ENCODE measurements at regions not wholly inside any gene's neighbourhood (a gene's known extent, or its start where the extent isn't known, plus 50 kb on each side); places are given as distances from the start of the nearest gene placed in this dataset.
"Not testable (repeated sequence)": the region's sequence is repeated elsewhere in the genome, so short reads cannot be mapped to it uniquely, and the experiment has no call there.

- Histone ChIP-seq H3K4me3 (ENCODE audit: low read depth, low read length) (no peak overlapping the region), H3K27ac (ENCODE audit: low read depth) (no peak overlapping the region), H3K4me1 (ENCODE audit: insufficient read depth) (no peaks in the 10 kb centered on the region), H3K36me3 (ENCODE audit: insufficient read depth) (no peaks in the 10 kb centered on the region)
- DNase-seq (ENCODE audit: extremely low spot score), result no peak
- 89% methylated on average over 3 of the region's 3 CpGs for WGBS
Observed at GRCh38 chr2:131584380-131584779, 56.7 kb downstream of the CCDC74A start.

DNA sequence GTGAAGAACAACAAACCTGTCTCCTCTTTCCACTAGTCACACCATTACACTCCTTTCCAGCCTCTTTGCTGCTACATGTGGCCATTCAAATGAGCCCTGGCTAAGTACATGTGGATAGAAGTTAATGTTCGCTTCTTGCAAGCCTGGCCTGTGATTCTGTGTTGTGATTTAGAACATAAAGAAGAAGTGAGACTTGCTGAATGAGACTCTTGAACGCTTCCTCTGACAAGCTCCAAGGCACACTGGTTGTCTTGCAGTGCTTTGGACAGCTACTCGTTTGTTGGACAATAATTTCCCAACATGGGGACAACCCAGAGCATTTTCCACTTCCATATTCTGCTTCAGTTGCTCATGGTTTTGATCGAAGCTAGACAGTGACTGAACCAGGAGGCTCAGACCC, 57.3 kb downstream of the CCDC74A start:
- no peak overlapping the region for H3K4me3 ChIP-seq (ENCODE audit: low read depth, low read length)
- no peak overlapping the region for H3K27ac ChIP-seq (ENCODE audit: low read depth)
- 82% methylated on average over 4 of the region's 4 CpGs for WGBS
- H3K4me1 ChIP-seq (ENCODE audit: insufficient read depth), result no peaks in the 10 kb centered on the region
- DNase-seq (ENCODE audit: extremely low spot score), result no peak
- H3K36me3 ChIP-seq (ENCODE audit: insufficient read depth), result no peaks in the 10 kb centered on the region

DNA sequence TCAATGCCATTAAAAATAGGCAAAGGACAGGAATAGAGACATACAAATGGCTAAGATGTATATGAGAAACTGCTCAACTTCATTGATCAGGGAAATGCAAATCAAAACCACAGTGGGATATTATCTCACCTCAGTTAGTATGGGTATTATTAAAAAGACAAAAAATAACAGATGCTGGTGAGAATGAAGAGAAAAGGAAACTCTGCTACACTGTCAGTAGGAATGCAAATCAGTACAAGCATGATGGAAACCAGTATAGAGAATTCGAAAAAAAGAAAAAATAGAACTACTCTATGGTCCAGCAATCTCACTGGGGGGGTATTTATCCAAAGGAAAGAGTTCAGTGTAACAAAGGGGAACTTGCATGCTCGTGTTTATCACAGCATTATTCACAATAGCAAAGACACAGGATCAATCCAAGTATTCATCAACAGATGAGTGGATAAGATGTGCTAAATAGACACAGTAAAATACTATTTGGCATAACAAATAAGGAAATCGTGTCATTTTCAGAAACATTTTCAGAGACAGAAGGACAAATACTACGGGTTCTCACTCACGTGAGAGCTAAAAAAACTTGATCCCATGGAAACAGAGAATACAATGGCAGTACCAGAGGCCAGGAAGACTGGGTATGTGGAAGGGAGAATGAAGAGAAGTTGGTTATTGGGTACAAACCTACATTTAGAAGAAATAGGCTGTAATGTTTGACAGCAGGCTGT, 60.6 kb downstream of the CCDC74A start:
- Histone ChIP-seq H3K4me1 (ENCODE audit: insufficient read depth) (no peaks in the 10 kb centered on the region), H3K4me3 (ENCODE audit: low read depth, low read length) (no peak overlapping the region), H3K36me3 (ENCODE audit: insufficient read depth) (no peaks in the 10 kb centered on the region), H3K27ac (ENCODE audit: low read depth) (no peak overlapping the region)
- no peak for DNase-seq (ENCODE audit: extremely low spot score)
- WGBS, result 71% methylated on average over 5 of the region's 5 CpGs

- H3K27ac ChIP-seq (ENCODE audit: low read depth); H3K4me3 ChIP-seq (ENCODE audit: low read depth, low read length); H3K36me3 ChIP-seq (ENCODE audit: insufficient read depth); H3K4me1 ChIP-seq (ENCODE audit: insufficient read depth); DNase-seq (ENCODE audit: extremely low spot score): not testable (repeated sequence)
- 90% methylated on average over 6 of the region's 6 CpGs for WGBS
Observed at GRCh38 chr2:131589126-131589525, 61.4 kb downstream of the CCDC74A start.

- no peak for DNase-seq (ENCODE audit: extremely low spot score)
- 90% methylated on average over 8 of the region's 8 CpGs for WGBS
- Histone ChIP-seq H3K4me1 (ENCODE audit: insufficient read depth) (no peaks in the 10 kb centered on the region), H3K27ac (ENCODE audit: low read depth) (no peak overlapping the region), H3K36me3 (ENCODE audit: insufficient read depth) (no peaks in the 10 kb centered on the region), H3K4me3 (ENCODE audit: low read depth, low read length) (no peak overlapping the region)
Observed at GRCh38 chr2:131590366-131590765, 62.7 kb downstream of the CCDC74A start.

DNA sequence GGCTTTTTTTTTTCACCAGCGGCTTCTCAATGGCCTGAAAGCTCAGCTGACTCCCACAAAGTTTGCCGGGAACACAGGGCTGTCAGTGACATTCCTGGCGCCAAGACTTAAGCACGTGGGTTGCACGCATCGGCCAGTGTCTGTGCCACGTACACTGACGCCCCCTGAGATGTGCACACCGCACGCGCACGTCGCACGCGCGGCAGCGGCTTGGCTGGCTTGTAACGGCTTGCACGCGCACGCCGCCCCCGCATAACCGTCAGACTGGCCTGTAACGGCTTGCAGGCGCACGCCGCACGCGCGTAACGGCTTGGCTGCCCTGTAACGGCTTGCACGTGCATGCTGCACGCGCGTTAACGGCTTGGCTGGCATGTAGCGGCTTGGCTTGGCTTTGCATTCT, 63.2 kb downstream of the CCDC74A start:
- WGBS, result 89% methylated on average over 39 of the region's 39 CpGs
- no peak overlapping the region for H3K27ac ChIP-seq (ENCODE audit: low read depth)
- no peak overlapping the region for H3K4me3 ChIP-seq (ENCODE audit: low read depth, low read length)
- DNase-seq (ENCODE audit: extremely low spot score), result no peak
- no peaks in the 10 kb centered on the region for H3K4me1 ChIP-seq (ENCODE audit: insufficient read depth)
- H3K36me3 ChIP-seq (ENCODE audit: insufficient read depth), result no peaks in the 10 kb centered on the region

GRCh38 chr2:131596561-131596960, 68.9 kb downstream of the CCDC74A start:
- DNase-seq (ENCODE audit: extremely low spot score); H3K4me3 ChIP-seq (ENCODE audit: low read depth, low read length); H3K4me1 ChIP-seq (ENCODE audit: insufficient read depth); H3K27ac ChIP-seq (ENCODE audit: low read depth); H3K36me3 ChIP-seq (ENCODE audit: insufficient read depth): not testable (repeated sequence)
- 44% methylated on average over 5 of the region's 5 CpGs for WGBS

DNA sequence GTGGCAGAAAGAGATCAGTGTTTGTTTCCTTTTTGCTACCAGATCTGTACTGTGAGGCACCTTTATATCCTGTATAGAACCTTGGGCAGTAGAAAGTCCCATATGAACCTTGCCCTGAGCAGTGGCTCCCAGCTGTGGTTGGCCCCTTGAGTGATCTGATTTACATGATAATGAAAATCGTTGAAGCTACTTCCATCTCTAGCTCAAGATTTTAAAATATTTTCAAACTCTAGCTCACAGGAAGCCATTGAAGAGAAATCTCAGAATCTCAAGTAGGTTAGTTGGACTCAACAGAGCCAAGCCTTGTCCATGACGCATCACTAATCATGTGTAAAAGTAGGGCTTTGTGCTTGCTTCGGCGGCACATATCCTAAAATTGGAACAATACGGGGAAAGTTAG, 74.8 kb downstream of the CCDC74A start:
- not testable (repeated sequence) for H3K36me3 ChIP-seq (ENCODE audit: insufficient read depth); H3K27ac ChIP-seq (ENCODE audit: low read depth); H3K4me3 ChIP-seq (ENCODE audit: low read depth, low read length); H3K4me1 ChIP-seq (ENCODE audit: insufficient read depth); DNase-seq (ENCODE audit: extremely low spot score)
- WGBS, result 79% methylated on average over 4 of the region's 5 CpGs

- H3K36me3 ChIP-seq (ENCODE audit: insufficient read depth); H3K27ac ChIP-seq (ENCODE audit: low read depth); DNase-seq (ENCODE audit: extremely low spot score); H3K4me3 ChIP-seq (ENCODE audit: low read depth, low read length); H3K4me1 ChIP-seq (ENCODE audit: insufficient read depth): not testable (repeated sequence)
- WGBS, result 94% methylated on average over 2 of the region's 2 CpGs
Observed at GRCh38 chr2:131604652-131605051, 77.0 kb downstream of the CCDC74A start.

DNA sequence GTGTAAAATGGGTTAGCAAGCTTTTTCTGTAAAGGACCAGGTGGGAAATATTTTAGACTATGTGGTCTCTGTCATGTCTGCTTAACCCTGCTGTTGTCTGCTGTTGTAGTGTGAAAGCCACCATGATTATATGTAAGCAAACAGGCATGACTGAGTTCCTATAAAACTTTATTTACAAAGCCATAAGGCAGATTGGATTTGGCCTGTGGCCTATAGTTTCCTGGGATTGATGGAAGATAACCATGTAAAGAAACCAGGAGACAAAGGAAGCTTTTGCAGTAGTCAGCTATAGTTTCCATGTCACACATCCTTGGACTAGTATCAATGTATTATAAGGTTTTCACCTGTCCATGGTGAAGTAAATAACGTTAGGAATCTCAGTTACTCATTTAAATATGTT, 78.7 kb downstream of the CCDC74A start:
- WGBS, result 52% methylated on average over 1 of the region's 1 CpG
- H3K27ac ChIP-seq (ENCODE audit: low read depth); H3K4me3 ChIP-seq (ENCODE audit: low read depth, low read length); DNase-seq (ENCODE audit: extremely low spot score); H3K4me1 ChIP-seq (ENCODE audit: insufficient read depth); H3K36me3 ChIP-seq (ENCODE audit: insufficient read depth): not testable (repeated sequence)

DNA sequence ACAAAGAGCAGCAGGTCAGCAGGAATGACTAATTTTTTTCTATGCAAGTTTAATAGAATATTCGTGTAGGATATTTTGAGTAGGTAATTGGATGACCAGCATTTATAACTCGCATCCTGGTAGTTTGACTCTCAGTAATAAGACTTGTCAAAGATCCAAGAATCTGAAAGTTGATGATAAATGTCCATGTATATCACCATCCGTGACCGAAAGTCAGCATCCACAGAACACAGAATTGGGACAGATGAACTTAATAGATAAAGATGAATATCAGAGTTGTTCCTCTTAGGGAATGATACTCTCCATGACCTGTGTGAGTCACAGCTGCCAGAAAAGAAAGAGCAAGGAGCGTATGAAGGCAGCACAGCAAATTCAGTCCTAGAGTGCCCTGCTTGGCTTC, 79.4 kb downstream of the CCDC74A start:
- H3K4me3 ChIP-seq (ENCODE audit: low read depth, low read length); H3K36me3 ChIP-seq (ENCODE audit: insufficient read depth); DNase-seq (ENCODE audit: extremely low spot score); H3K4me1 ChIP-seq (ENCODE audit: insufficient read depth); H3K27ac ChIP-seq (ENCODE audit: low read depth): not testable (repeated sequence)
- 56% methylated on average over 5 of the region's 5 CpGs for WGBS

DNA sequence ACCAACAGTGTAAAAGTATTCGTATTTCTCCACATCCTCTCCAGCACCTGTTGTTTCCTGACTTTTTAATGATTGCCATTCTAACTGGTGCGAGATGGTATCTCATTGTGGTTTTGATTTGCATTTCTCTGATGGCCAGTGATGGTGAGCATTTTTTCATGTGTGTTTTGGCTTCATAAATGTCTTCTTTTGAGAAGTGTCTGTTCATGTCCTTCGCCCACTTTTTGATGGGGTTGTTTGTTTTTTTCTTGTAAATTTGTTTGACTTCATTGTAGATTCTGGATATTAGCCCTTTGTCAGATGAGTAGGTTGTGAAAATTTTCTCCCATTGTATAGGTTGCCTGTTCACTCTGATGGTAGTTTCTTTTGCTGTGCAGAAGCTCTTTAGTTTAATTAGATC, 86.9 kb downstream of the CCDC74A start:
- DNase-seq (ENCODE audit: extremely low spot score); H3K4me3 ChIP-seq (ENCODE audit: low read depth, low read length); H3K36me3 ChIP-seq (ENCODE audit: insufficient read depth); H3K4me1 ChIP-seq (ENCODE audit: insufficient read depth); H3K27ac ChIP-seq (ENCODE audit: low read depth): not testable (repeated sequence)
- 90% methylated on average over 3 of the region's 3 CpGs for WGBS

DNA sequence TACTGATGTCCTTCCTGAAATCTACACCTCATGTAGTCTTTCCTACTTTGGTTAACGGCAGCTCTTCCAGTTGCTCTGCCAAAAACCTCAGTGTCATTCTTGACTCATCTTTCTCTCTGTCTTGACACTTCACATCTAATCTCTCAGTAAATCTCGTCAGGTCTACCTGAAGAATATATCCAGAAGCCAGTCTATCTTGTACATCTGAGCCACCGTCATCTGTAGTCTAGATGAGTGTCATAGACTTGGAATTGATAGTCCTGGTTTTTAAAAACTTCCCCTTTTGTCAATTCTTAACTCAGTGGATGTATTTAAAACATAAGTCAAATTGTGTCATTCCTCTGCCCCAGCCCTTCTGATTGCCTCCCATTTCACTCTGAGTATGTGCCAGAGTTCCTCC, 90.6 kb downstream of the CCDC74A start:
- H3K36me3 ChIP-seq (ENCODE audit: insufficient read depth); H3K4me1 ChIP-seq (ENCODE audit: insufficient read depth); H3K27ac ChIP-seq (ENCODE audit: low read depth); DNase-seq (ENCODE audit: extremely low spot score); H3K4me3 ChIP-seq (ENCODE audit: low read depth, low read length): not testable (repeated sequence)
- 84% methylated on average over 3 of the region's 3 CpGs for WGBS

DNA sequence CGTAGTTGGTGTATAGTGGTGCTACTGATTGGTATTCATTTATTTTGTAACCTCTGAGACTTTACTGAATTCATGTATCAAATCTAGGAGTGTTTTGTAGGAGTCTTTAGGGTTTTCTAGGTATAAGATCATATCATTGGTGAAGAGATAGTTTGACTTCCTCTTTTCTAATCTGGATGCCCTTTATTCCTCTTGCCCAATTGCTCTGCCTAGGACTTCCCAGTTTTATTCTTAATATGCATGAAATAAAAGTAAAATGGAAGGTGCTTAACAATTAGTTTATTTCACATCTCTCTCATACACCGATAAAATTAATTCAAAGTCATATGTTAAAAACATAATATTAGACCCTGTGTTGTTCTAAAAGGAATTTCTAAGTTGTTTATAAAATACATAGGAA, 95.2 kb downstream of the CCDC74A start:
- H3K4me1 ChIP-seq (ENCODE audit: insufficient read depth); DNase-seq (ENCODE audit: extremely low spot score); H3K27ac ChIP-seq (ENCODE audit: low read depth); H3K36me3 ChIP-seq (ENCODE audit: insufficient read depth); H3K4me3 ChIP-seq (ENCODE audit: low read depth, low read length): not testable (repeated sequence)
- 93% methylated on average over 2 of the region's 2 CpGs for WGBS

DNA sequence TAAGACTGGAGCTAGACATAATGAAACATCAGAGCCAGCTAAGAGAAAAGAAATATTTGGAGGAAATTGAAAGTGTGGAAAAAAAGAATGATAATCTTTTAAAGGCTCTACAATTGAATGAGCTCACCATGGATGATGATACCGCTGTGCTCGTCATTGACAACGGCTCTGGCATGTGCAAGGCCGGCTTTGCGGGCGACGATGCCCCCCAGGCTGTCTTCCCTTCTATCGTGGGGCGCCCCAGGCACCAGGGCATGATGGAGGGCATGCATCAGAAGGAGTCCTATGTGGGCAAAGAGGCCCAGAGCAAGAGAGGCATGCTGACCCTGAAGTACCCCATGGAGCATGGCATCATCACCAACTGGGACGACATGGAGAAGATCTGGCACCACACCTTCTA, 98.3 kb downstream of the CCDC74A start:
- not testable (repeated sequence) for DNase-seq (ENCODE audit: extremely low spot score); H3K36me3 ChIP-seq (ENCODE audit: insufficient read depth); H3K4me3 ChIP-seq (ENCODE audit: low read depth, low read length); H3K4me1 ChIP-seq (ENCODE audit: insufficient read depth); H3K27ac ChIP-seq (ENCODE audit: low read depth)
- 71% methylated on average over 10 of the region's 10 CpGs for WGBS
